GM12874 (cell line): ENCODE measurements at regions not wholly inside any gene's neighbourhood (a gene's known extent, or its start where the extent isn't known, plus 50 kb on each side); places are given as distances from the start of the nearest gene placed in this dataset.

Experiments
- TF ChIP-seq, protein P1 (sequence below): IDR thresholded peaks from 2 replicates; pipeline ENCODE4 v1.5.1; 2011; ENCODE audit warnings: low read depth, mild to moderate bottlenecking, control low read depth, low read length, moderate library complexity; ENCODE audit not compliant: insufficient read depth

DNA sequence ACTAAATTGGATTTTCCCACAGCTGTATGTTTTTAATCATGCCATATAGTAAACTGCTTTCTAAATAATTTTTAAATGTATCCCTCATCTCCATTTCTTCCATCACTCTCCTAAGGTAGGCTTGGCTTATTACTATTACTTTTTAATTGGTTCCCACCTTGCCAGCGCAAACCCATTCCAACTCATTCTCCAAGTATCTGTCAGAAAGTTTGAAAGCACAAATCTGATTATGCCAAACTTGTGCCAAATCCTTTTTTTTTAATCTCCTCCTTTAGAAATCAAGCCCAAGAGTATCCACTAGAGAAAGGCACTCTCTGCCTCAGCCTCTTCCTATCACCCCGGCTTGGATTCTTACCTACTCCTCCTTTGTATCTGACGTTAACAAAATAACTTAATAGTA is 784.5 kb downstream of the TBL1XR1 start:
- TF ChIP-seq, protein P1, sequence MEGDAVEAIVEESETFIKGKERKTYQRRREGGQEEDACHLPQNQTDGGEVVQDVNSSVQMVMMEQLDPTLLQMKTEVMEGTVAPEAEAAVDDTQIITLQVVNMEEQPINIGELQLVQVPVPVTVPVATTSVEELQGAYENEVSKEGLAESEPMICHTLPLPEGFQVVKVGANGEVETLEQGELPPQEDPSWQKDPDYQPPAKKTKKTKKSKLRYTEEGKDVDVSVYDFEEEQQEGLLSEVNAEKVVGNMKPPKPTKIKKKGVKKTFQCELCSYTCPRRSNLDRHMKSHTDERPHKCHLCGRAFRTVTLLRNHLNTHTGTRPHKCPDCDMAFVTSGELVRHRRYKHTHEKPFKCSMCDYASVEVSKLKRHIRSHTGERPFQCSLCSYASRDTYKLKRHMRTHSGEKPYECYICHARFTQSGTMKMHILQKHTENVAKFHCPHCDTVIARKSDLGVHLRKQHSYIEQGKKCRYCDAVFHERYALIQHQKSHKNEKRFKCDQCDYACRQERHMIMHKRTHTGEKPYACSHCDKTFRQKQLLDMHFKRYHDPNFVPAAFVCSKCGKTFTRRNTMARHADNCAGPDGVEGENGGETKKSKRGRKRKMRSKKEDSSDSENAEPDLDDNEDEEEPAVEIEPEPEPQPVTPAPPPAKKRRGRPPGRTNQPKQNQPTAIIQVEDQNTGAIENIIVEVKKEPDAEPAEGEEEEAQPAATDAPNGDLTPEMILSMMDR = no peak

GRCh38 chr3:176403531-176403930 is 793.8 kb downstream of the TBL1XR1 start:
- TF ChIP-seq, protein P1 = no peak

GRCh38 chr3:176401211-176401610 is 796.1 kb downstream of the TBL1XR1 start:
- TF ChIP-seq, protein P1 = no peak

GRCh38 chr3:176399193-176399592 is 798.1 kb downstream of the TBL1XR1 start:
- TF ChIP-seq, protein P1 = no peak

DNA sequence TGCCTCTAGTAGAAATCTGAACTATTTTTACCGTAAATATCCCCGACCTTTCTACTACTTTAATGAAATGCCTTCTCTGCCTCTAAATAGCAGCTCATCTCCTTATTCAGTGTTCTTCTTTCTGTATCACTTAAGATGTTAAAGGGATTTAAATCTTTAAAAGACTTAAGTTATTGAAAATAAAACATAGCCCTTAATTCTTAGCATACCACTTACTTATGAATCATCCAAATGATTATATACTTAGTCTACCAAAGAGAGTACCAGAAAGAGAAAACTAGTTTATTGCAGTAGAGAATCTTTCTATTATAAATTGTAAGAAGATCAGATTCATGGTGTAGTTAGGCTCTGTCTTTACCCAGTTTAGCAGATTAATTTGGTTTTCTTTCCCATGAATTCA is 802.0 kb downstream of the TBL1XR1 start:
- TF ChIP-seq, protein P1 = no peak

GRCh38 chr3:176378789-176379188 is 818.5 kb downstream of the TBL1XR1 start:
- TF ChIP-seq, protein P1 = no peak

DNA sequence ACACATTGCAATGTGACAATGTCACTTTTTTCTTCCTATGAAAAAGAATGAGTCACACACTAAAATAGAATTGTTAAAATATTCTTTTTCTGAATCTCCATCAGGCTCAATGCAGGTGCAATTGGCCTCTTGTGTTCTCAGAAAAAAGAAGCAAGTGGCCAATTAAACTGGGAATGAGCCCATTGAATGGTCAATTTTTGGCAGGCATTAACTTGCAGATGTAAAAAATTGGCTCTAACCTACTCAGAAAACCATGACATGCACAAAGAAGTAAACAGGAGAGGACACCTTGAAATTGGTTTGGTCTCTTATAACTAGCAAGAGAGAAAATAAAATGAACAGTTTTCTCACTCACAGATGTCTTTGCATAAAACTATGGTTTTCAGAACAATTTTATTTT is 820.8 kb downstream of the TBL1XR1 start:
- TF ChIP-seq, protein P1 = no peak

DNA sequence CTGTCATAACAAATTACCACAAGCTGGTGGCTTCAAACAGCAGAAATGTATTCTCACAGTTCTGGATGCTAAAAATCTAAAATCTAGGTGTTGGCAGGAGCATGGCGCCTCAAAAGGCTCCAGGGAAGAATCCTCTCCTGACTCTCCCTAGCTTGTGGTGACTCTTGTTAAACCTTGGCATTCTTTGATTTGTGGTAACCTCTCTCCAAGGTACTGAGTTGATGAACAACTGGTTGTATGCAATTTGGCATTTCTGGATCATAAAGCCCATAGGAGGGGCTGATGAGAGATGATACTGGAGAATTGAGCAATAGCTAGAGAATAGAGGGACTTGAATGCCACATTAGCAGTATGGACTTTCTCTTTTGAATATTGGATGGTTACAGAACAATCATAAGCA is 821.8 kb downstream of the TBL1XR1 start:
- TF ChIP-seq, protein P1 = no peak
